Gastroesophageal sphincter (tissue), 3 donors: ENCODE measurements at regions not wholly inside any gene's neighbourhood (a gene's known extent, or its start where the extent isn't known, plus 50 kb on each side); places are given as distances from the start of the nearest gene placed in this dataset.

ENCODE experiments used
- EP300 ChIP-seq: sonication (generic); formaldehyde crosslinking; IDR thresholded peaks from one replicate; pipeline ENCODE4 v1.6.1; 2017; ENCODE audit warnings: antibody characterized with exemption, mild to moderate bottlenecking
- POLR2A ChIP-seq, 2 donors: fragments of 450-650 bp; IDR thresholded peaks; one replicate each; pipeline ENCODE4 v1.6.1; 2017; ENCODE audit warnings: antibody characterized with exemption in 2 of 2, mild to moderate bottlenecking in 2 of 2, moderate library complexity in 1 of 2
- POLR2AphosphoS5 ChIP-seq: sonication (generic); formaldehyde crosslinking; IDR thresholded peaks from one replicate; pipeline ENCODE4 v1.6.1; 2017; ENCODE audit warnings: antibody characterized with exemption
- TF ChIP-seq, protein P1 (sequence below), 4 experiments: fragments of 200-600 bp in 2 of 4; fragments of 450-650 bp in 2 of 4; sonication (generic) in 1 of 4; IDR thresholded peaks; one replicate each; pipeline ENCODE4 v1.5.1; 2017 to 2019; ENCODE audit warnings: antibody characterized with exemption in 4 of 4, mild to moderate bottlenecking in 2 of 4, moderate library complexity in 2 of 4

DNA sequence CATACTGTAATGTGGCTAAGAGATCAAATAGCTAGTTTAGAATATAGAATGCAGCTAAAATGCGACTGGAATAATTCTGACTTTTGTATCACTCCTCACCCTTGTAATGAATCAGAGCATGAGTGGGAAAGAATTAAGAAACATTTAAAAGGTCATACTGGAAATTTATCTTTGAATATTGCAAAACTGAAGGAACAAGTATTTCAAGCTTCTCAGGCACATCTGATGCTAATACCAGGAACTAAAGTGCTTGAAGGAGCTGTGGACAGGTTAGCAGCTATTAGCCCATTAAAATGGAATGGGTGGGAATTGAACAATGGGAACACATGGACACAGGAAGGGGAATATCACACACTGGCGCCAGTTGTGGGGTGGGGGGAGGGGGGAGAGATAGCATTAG is 144.2 kb upstream of the ZNF91 start:
- TF ChIP-seq POLR2A (IDR thresholded peaks at IDR 0.05) (no peak), POLR2AphosphoS5 (no peak), EP300 (no peak)
- TF ChIP-seq, protein P1, sequence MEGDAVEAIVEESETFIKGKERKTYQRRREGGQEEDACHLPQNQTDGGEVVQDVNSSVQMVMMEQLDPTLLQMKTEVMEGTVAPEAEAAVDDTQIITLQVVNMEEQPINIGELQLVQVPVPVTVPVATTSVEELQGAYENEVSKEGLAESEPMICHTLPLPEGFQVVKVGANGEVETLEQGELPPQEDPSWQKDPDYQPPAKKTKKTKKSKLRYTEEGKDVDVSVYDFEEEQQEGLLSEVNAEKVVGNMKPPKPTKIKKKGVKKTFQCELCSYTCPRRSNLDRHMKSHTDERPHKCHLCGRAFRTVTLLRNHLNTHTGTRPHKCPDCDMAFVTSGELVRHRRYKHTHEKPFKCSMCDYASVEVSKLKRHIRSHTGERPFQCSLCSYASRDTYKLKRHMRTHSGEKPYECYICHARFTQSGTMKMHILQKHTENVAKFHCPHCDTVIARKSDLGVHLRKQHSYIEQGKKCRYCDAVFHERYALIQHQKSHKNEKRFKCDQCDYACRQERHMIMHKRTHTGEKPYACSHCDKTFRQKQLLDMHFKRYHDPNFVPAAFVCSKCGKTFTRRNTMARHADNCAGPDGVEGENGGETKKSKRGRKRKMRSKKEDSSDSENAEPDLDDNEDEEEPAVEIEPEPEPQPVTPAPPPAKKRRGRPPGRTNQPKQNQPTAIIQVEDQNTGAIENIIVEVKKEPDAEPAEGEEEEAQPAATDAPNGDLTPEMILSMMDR (IDR thresholded peaks at IDR 0.05) = no peak
